Naive thymus-derived CD4-positive, alpha-beta T cell (primary cell): ENCODE measurements at regions not wholly inside any gene's neighbourhood (a gene's known extent, or its start where the extent isn't known, plus 50 kb on each side); places are given as distances from the start of the nearest gene placed in this dataset.

Experiments
- ATAC-seq: fragments of 150-1000 bp; cut with Tn5 transposase; 2 replicates; pipeline ENCODE4 v1.10.0; 2021; ENCODE audit warnings: mild to moderate bottlenecking, moderate library complexity
- CTCF ChIA-PET: fragments of 350-600 bp; sonication (Branson Sonifier 250); formaldehyde crosslinking; loops from one replicate; lab custom pipeline; 2021; ENCODE audit warnings: antibody characterized with exemption; lab: Charles Lee
- POLR2A ChIA-PET: fragments of 350-600 bp; sonication (Branson Sonifier 250); formaldehyde crosslinking; loops from one replicate; lab custom pipeline; 2021; ENCODE audit warnings: antibody characterized with exemption, inconsistent platforms; lab: Charles Lee
- DNase-seq, 9 donors: peaks; one replicate each; pipeline versions ENCODE4 v3.0.0 to v3.0.0-alpha.2; 2020 to 2022; ENCODE audit warnings: mixed read lengths in 1 of 9
- H3K27ac ChIP-seq: one replicate; pipeline ENCODE4 v1.7.0; 2013; ENCODE audit warnings: mild to moderate bottlenecking, low read depth, low read length, moderate library complexity
- H3K27me3 ChIP-seq, 2 donors: one replicate each; pipeline ENCODE4 v1.7.0; 2013; ENCODE audit warnings: low read length in 2 of 2, mild to moderate bottlenecking in 2 of 2, moderate library complexity in 2 of 2; ENCODE audit not compliant: control insufficient read depth in 2 of 2, insufficient read depth in 2 of 2
- H3K36me3 ChIP-seq, 3 experiments: 1 replicate in 2 of 3; 2 replicates in 1 of 3; pipeline ENCODE4 v1.7.0; 2013; ENCODE audit warnings: low read length in 3 of 3, mild to moderate bottlenecking in 3 of 3, moderate library complexity in 1 of 3; ENCODE audit not compliant: insufficient read depth in 3 of 3, control insufficient read depth in 2 of 3
- H3K4me1 ChIP-seq, 2 donors: one replicate each; pipeline ENCODE4 v1.7.0; 2013; ENCODE audit warnings: low read length in 2 of 2, mild to moderate bottlenecking in 2 of 2, moderate library complexity in 1 of 2; ENCODE audit not compliant: control insufficient read depth in 2 of 2, insufficient read depth in 2 of 2
- H3K4me3 ChIP-seq: 2 replicates; pipeline ENCODE4 v1.7.0; 2013; ENCODE audit warnings: mild to moderate bottlenecking, low read length
- H3K9me3 ChIP-seq, 3 experiments: 1 replicate in 2 of 3; 2 replicates in 1 of 3; pipeline ENCODE4 v1.7.0; 2013; ENCODE audit warnings: low read length in 3 of 3; ENCODE audit not compliant: control insufficient read depth in 2 of 3
- H3K27ac Mint-ChIP-seq, 9 donors: one replicate each; pipeline ENCODE4 v1.8.0; 2020 to 2022; ENCODE audit warnings: mixed read lengths in 9 of 9, mild to moderate bottlenecking in 8 of 9, moderate library complexity in 5 of 9, inconsistent platforms in 2 of 9
- H3K27me3 Mint-ChIP-seq, 5 donors: one replicate each; pipeline ENCODE4 v1.8.0; 2021 to 2022; ENCODE audit warnings: mixed read lengths in 5 of 5, mild to moderate bottlenecking in 1 of 5
- H3K36me3 Mint-ChIP-seq, 5 donors: one replicate each; pipeline ENCODE4 v1.8.0; 2020 to 2022; ENCODE audit warnings: mixed read lengths in 5 of 5, mild to moderate bottlenecking in 3 of 5, inconsistent platforms in 1 of 5
- H3K4me1 Mint-ChIP-seq, 7 donors: one replicate each; pipeline ENCODE4 v1.8.0; 2020 to 2022; ENCODE audit warnings: mixed read lengths in 7 of 7, mild to moderate bottlenecking in 3 of 7, inconsistent platforms in 1 of 7
- H3K4me3 Mint-ChIP-seq, 10 donors: one replicate each; pipeline ENCODE4 v1.8.0; 2020 to 2022; ENCODE audit warnings: mild to moderate bottlenecking in 10 of 10, mixed read lengths in 10 of 10, moderate library complexity in 6 of 10, inconsistent platforms in 2 of 10
- H3K9me3 Mint-ChIP-seq, 11 donors: one replicate each; pipeline ENCODE4 v1.8.0; 2020 to 2022; ENCODE audit warnings: mixed read lengths in 11 of 11, mild to moderate bottlenecking in 4 of 11, inconsistent platforms in 1 of 11, moderate library complexity in 1 of 11
- intact Hi-C, 2 donors: fragments of 100-400 bp; cut with micrococcal nuclease; formaldehyde crosslinking; loops; one replicate each; pipeline ENCODE4 v1.15.1; 2023

DNA sequence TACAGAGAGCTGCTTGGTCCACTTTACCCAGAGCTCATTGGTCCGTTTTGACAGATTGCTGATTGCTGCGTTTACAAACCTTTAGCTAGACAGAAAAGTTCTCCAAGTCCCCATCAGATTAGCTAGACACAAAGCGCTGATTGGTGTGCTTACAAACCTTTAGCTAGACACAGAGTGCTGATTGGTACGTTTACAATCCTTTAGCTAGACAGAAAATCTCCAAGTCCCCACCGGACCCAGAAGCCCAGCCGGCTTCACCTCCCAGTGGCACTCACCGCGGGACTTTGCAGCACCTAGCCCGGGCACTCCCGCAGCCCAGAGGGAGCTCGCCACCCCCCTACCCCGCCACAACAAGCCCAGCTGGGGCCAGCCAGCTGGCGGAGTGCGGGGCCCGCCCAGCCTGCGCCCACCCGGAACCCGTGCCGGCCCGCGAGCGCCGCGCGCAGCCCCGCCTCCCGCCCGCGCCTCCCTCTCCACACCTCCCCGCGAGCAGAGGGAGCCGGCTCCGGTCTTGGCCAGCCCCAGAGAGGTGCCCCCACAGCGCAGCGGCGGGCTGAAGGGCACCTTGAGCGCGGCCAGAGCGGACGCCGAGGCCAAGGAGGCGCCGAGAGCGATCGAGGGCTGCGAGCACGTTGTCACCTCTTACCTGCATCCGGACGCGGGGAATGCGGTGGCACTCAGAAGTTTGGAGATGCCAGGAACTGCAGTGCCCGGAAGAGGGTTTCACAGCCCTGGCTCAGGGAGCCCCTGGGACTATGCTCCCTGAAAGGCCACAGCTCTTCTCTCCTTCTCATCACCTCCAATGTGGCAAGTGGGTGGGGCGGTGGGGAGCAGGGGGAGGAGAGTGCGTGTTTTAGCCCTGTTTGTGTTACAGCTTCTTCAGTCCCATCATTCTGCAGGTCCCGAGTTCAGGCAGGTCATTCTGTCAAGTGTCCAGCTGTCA is 1504.5 kb downstream of the CDH11 start:
- Histone ChIP-seq H3K4me1 (no peaks in the 10 kb centered on the region), H3K36me3 (no peaks in the 10 kb centered on the region), H3K4me3 (no peak overlapping the region), H3K9me3 (peaks cover 0 to 8% (median 0%) of the 10 kb centered on the region in 3 experiments), H3K27ac (no peak overlapping the region), H3K27me3 (no peaks in the 10 kb centered on the region)
- peaks cover 6 to 54% (median 17%) of the 10 kb centered on the region in 11 donors for H3K9me3 Mint-ChIP-seq
- no peak for DNase-seq
- H3K4me1 Mint-ChIP-seq, result no peaks in the 10 kb centered on the region
- H3K4me3 Mint-ChIP-seq, result no peak overlapping the region
- POLR2A ChIA-PET, result no interaction called here
- CTCF ChIA-PET, result no interaction called here
- H3K36me3 Mint-ChIP-seq, result peaks cover 0 to 3% (median 0%) of the 10 kb centered on the region in 5 donors
- intact Hi-C loops, result no loop called here
- no peak overlapping the region for H3K27ac Mint-ChIP-seq
- ATAC-seq, result no peak
- H3K27me3 Mint-ChIP-seq, result no peaks in the 10 kb centered on the region

DNA sequence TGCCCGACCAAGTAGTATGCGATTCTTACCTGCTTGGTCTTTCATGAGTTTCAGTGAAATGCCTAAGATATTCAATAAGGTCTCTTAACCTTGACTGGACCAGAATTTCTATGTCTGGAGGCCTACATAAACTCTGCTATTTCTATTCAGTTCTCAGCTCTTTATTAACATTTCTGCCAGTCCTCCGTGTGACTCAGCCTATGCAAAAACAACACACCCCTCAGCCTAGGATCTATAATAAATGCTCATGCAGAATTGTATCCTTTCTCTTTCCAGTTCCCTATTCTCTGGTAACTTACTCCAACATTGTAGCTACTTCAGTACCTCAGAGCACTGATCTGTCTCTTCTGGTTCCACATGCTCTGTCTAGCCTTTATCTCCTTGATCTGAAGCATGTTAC is 1507.4 kb downstream of the CDH11 start:
- intact Hi-C loops, result no loop called here
- Mint-ChIP-seq H3K36me3 (peaks cover 0 to 3% (median 0%) of the 10 kb centered on the region in 5 donors), H3K9me3 (peaks cover 7 to 50% (median 24%) of the 10 kb centered on the region in 11 donors), H3K27ac (no peak overlapping the region), H3K4me3 (no peak overlapping the region), H3K27me3 (no peaks in the 10 kb centered on the region), H3K4me1 (no peaks in the 10 kb centered on the region)
- no peak for DNase-seq
- Histone ChIP-seq H3K4me1 (no peaks in the 10 kb centered on the region), H3K27ac (no peak overlapping the region), H3K4me3 (no peak overlapping the region), H3K27me3 (no peaks in the 10 kb centered on the region), H3K36me3 (no peaks in the 10 kb centered on the region), H3K9me3 (peaks cover 0 to 8% (median 0%) of the 10 kb centered on the region in 3 experiments)
- ChIA-PET POLR2A (no interaction called here), CTCF (no interaction called here)
- no peak for ATAC-seq

DNA sequence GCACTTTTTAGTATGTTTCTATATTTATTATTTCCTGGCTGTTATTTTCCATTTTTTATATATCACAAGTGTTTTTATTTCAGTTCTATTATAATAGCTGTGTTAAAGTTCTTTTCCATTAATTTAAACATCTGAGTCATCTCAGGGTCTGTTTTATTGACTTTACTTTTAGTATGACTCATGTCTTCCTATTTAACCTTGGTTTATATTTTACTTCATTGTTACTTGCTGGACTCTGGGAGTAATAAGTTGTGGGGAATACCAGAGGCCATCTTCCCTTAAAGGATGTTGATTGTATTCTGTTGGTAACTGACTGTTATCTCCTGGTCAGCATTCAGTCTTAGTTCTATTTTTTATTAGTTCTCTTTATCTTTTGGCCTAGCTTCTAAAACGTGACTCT is 1508.2 kb downstream of the CDH11 start:
- POLR2A ChIA-PET, result no interaction called here
- no peak overlapping the region for H3K4me3 Mint-ChIP-seq
- peaks cover 9 to 48% (median 23%) of the 10 kb centered on the region in 11 donors for H3K9me3 Mint-ChIP-seq
- no peak overlapping the region for H3K27ac Mint-ChIP-seq
- H3K27me3 ChIP-seq, result no peaks in the 10 kb centered on the region
- H3K4me1 ChIP-seq, result no peaks in the 10 kb centered on the region
- H3K9me3 ChIP-seq, result peaks cover 0 to 4% (median 0%) of the 10 kb centered on the region in 3 experiments
- H3K36me3 Mint-ChIP-seq, result peaks cover 0 to 3% (median 0%) of the 10 kb centered on the region in 5 donors
- H3K27me3 Mint-ChIP-seq, result no peaks in the 10 kb centered on the region
- ATAC-seq (no peak), DNase-seq (no peak)
- CTCF ChIA-PET, result no interaction called here
- H3K27ac ChIP-seq, result no peak overlapping the region
- intact Hi-C loops, result no loop called here
- H3K4me3 ChIP-seq, result no peak overlapping the region
- no peaks in the 10 kb centered on the region for H3K4me1 Mint-ChIP-seq
- H3K36me3 ChIP-seq, result no peaks in the 10 kb centered on the region

DNA sequence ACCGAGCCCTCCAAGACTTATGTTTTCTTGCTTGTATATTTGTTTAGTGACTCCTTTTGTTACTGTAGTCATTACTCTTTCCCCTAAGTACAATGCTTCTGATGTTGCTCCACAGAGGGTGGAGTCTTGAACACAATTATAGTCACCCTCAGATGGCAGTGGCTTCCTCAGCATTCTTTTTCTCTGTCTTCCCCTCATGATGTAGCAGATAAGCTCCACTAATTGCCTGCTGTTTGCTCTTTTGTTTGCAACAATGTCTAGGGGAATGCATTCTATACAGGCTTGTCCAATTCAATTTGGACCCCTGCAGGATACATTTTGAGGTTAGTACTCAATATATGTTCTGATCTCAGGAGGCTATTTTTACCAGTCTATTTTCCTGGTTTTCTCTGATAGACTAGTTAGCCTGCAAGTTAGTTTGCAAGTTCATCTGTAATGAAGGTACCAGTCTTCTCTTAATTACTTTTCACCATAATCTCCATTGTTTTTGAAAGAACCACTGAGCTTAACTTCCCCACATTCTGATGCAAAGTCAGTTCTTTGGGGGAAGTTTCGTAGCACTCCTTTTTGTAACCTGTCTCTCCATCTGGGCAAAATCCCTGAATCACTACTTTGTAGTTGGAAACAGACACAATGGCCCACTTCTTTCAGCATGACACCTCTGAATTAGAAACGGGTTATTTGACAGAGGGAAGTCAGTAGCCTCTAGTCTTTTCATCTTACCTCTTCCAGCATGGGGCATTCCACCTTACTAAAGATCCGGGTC is 1509.2 kb downstream of the CDH11 start:
- peaks cover 0 to 3% (median 0%) of the 10 kb centered on the region in 5 donors for H3K36me3 Mint-ChIP-seq
- intact Hi-C loops, result no loop called here
- Histone ChIP-seq H3K27ac (no peak overlapping the region), H3K27me3 (no peaks in the 10 kb centered on the region), H3K4me1 (no peaks in the 10 kb centered on the region), H3K9me3 (peaks cover 0 to 4% (median 0%) of the 10 kb centered on the region in 3 experiments), H3K36me3 (no peaks in the 10 kb centered on the region), H3K4me3 (no peak overlapping the region)
- H3K27ac Mint-ChIP-seq, result no peak overlapping the region
- H3K4me3 Mint-ChIP-seq, result no peak overlapping the region
- ATAC-seq, result no peak
- H3K4me1 Mint-ChIP-seq, result no peaks in the 10 kb centered on the region
- H3K27me3 Mint-ChIP-seq, result no peaks in the 10 kb centered on the region
- CTCF ChIA-PET, result no interaction called here
- DNase-seq, result no peak
- POLR2A ChIA-PET, result no interaction called here
- H3K9me3 Mint-ChIP-seq, result peaks cover 9 to 45% (median 22%) of the 10 kb centered on the region in 11 donors

DNA sequence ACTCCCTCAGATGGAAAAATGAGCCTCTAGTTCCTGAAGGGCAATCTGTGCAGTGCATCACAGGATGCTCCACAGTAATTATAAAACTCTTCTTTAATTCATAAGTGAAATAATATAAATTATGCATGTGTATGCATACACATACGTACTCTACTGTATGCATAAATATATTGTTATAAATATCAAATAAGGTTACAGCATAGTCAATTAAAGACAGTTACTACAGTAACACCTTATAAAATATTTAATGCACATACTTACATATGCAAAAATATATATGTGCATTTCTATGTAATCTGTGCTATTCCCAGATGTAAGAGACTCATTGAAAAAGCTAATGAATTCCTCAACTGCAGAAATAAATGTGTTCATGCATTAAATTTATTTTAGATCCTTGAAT is 1515.1 kb downstream of the CDH11 start:
- no peaks in the 10 kb centered on the region for H3K4me1 ChIP-seq
- H3K4me3 ChIP-seq, result no peak overlapping the region
- H3K36me3 ChIP-seq, result no peaks in the 10 kb centered on the region
- CTCF ChIA-PET, result no interaction called here
- Mint-ChIP-seq H3K4me1 (no peaks in the 10 kb centered on the region), H3K4me3 (no peak overlapping the region), H3K27ac (no peak overlapping the region), H3K36me3 (no peaks in the 10 kb centered on the region), H3K27me3 (no peaks in the 10 kb centered on the region), H3K9me3 (peaks cover 0 to 32% (median 15%) of the 10 kb centered on the region in 11 donors)
- no peak overlapping the region for H3K27ac ChIP-seq
- POLR2A ChIA-PET, result no interaction called here
- H3K9me3 ChIP-seq, result no peaks in the 10 kb centered on the region
- no peak for ATAC-seq
- no peaks in the 10 kb centered on the region for H3K27me3 ChIP-seq
- no peak for DNase-seq
- intact Hi-C loops, result no loop called here

DNA sequence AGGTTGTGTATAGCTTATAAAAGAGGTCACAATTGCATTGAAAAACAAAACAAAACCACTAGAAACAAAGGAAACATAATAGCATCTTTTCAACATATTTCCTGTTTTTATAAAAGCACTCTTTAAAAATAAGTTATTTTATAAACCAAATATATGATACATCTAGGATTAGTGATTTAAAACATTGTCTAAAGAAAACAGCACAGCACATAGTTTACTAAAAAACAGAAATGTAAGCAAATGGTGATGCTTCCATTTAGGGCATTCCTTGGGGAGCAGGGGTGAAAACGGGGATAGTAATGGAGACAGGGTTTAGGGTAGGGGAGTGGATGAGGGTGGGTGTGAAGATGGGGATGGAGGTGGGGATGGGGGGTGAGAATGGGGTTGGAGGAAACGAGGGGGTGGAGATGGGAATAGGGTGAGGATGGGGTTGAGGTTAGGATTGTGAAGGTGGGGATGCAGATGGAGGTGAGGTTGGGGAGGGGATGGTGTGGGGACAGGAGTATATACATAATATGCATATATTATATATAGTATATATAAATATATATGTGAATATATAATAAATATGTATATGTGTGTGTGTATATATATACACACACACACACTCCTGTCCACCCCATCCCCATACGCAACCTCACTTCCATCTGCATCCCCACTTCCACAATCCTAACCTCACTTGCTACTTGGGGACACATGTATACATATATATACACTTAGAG is 1519.5 kb downstream of the CDH11 start:
- ATAC-seq (no peak), DNase-seq (no peak)
- Mint-ChIP-seq H3K4me3 (no peak overlapping the region), H3K9me3 (peaks cover 3 to 42% (median 15%) of the 10 kb centered on the region in 11 donors), H3K36me3 (no peaks in the 10 kb centered on the region), H3K27me3 (no peaks in the 10 kb centered on the region), H3K4me1 (no peaks in the 10 kb centered on the region), H3K27ac (no peak overlapping the region)
- no peaks in the 10 kb centered on the region for H3K27me3 ChIP-seq
- no peak overlapping the region for H3K4me3 ChIP-seq
- H3K9me3 ChIP-seq, result no peaks in the 10 kb centered on the region
- ChIA-PET POLR2A (no interaction called here), CTCF (no interaction called here)
- no peaks in the 10 kb centered on the region for H3K36me3 ChIP-seq
- H3K4me1 ChIP-seq, result no peaks in the 10 kb centered on the region
- intact Hi-C loops, result no loop called here
- H3K27ac ChIP-seq, result no peak overlapping the region
